AG10803 (cell line): ENCODE measurements at regions not wholly inside any gene's neighbourhood (a gene's known extent, or its start where the extent isn't known, plus 50 kb on each side); places are given as distances from the start of the nearest gene placed in this dataset.

Experiments
- DNase-seq: peaks from one replicate; pipeline ENCODE4 v3.0.0; 2010; ENCODE audit warnings: low read depth
- H3K4me3 ChIP-seq: 2 replicates; pipeline ENCODE4 v1.5.1; 2011; ENCODE audit warnings: mild to moderate bottlenecking, low read length, control low read depth
- TF ChIP-seq, protein P1 (sequence below): conservative IDR thresholded peaks from 2 replicates; pipeline ENCODE4 v1.5.1; 2011; ENCODE audit warnings: mild to moderate bottlenecking, low read length, control low read depth, inconsistent platforms

DNA sequence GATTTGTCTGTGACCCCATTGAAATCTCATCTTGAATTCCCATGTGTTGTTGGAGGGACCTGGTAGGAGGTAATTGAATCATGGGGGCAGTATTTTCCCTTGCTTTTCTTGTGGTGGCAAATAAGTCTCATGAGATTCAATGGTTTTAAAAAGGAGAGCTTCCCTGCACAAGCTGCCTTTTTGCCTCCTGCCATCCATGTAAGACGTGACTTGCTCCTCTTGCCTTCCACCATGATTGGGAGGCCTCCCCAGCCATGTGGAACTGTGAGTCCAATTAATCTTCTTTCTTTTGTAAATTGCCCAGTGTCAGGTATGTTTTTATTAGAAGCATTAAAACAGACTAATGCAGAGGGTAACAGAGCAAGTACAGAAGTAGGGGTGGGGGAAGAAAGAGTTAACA is 1097.0 kb upstream of the ADGRB3 start:
- H3K4me3 ChIP-seq: no peak overlapping the region
- TF ChIP-seq, protein P1, sequence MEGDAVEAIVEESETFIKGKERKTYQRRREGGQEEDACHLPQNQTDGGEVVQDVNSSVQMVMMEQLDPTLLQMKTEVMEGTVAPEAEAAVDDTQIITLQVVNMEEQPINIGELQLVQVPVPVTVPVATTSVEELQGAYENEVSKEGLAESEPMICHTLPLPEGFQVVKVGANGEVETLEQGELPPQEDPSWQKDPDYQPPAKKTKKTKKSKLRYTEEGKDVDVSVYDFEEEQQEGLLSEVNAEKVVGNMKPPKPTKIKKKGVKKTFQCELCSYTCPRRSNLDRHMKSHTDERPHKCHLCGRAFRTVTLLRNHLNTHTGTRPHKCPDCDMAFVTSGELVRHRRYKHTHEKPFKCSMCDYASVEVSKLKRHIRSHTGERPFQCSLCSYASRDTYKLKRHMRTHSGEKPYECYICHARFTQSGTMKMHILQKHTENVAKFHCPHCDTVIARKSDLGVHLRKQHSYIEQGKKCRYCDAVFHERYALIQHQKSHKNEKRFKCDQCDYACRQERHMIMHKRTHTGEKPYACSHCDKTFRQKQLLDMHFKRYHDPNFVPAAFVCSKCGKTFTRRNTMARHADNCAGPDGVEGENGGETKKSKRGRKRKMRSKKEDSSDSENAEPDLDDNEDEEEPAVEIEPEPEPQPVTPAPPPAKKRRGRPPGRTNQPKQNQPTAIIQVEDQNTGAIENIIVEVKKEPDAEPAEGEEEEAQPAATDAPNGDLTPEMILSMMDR: no peak
- no peak for DNase-seq

DNA sequence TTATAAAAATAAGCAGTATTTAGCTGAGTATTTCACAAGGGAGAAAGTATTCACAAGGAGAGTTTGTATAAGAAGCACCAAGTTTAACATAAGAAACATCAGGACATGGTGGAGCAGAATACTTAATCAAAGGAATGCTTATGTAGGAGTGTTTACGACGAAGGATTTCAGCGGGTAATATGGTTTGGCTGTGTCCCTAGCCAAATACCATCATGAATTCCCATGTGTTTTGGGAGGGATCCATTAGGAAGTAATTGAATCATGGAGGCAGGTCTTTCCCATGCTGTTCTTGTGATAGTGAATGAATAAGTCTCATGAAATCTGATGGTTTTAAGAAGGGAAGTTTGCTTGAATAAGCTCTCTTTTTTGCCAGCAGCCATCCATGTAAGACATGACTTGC is 1099.1 kb upstream of the ADGRB3 start:
- peak; percentile 5 for DNase-seq
- H3K4me3 ChIP-seq: no peak overlapping the region
- TF ChIP-seq, protein P1: no peak

DNA sequence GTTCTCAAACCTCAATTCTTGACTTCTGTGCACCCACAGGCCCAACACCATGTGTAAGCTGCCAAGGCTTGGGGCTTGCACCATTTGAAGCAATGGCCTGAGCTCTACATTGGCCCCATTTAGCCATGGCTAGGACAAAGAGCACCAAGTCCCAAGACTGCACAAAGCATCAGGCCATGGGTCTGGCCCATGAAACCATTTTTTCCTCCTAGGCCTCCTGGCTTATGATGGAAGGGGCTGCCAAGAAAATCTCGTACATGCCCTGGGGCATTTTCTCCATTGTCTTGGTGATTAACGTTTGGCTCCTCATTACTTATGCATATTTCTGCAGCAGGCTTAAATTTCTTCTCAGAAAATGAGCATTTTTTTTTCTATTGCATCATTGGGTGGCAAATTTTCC is 1128.7 kb upstream of the ADGRB3 start:
- TF ChIP-seq, protein P1: no peak
- no peak overlapping the region for H3K4me3 ChIP-seq
- no peak for DNase-seq

- no peak for DNase-seq
- H3K4me3 ChIP-seq: no peak overlapping the region
- TF ChIP-seq, protein P1: no peak
Observed at GRCh38 chr6:67501755-67502154, 1133.3 kb upstream of the ADGRB3 start.

GRCh38 chr6:67497749-67498148 is 1137.3 kb upstream of the ADGRB3 start:
- no peak overlapping the region for H3K4me3 ChIP-seq
- no peak for DNase-seq
- TF ChIP-seq, protein P1: no peak

DNA sequence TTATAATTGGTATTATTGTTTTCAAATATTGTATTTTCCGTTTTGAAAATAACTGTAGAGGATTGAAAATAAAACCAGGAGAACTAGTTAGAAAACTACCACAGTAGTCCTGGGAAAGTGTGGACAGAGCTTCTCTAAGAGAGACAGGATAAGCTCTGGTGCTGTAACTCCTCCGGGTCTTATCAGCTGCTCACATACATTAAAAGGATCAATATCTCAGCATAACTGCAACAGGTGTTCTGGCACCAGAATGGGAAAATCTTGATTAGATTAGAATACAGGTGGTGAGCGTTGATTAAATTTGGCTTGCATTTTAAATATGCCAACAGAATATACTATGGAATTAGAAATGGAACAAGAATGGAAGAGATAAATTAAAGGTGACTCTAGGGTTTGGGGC is 1138.9 kb upstream of the ADGRB3 start:
- H3K4me3 ChIP-seq: no peak overlapping the region
- no peak for DNase-seq
- TF ChIP-seq, protein P1: no peak

DNA sequence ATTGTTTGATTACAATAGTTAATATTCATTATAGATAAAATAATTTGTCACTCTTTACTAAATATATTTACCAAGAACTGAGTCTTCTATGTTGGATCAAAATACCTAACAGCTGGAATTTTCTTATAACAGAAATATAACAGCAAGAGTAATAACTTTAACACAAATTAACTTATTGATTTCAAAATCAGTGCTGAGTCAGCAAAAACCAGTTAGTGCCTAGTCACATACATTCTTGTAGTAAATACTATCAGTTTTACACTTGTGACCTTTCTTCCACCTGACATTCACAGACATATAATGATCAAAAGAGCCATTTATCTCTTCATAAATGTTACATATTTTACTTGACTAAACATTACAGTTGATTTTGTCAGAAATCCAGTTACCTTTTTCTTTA is 1141.4 kb upstream of the ADGRB3 start:
- no peak for DNase-seq
- TF ChIP-seq, protein P1: no peak
- H3K4me3 ChIP-seq: no peak overlapping the region
